Lower leg skin (tissue), 4 donors: ENCODE measurements at regions not wholly inside any gene's neighbourhood (a gene's known extent, or its start where the extent isn't known, plus 50 kb on each side); places are given as distances from the start of the nearest gene placed in this dataset.

Source experiments
- DNase-seq, 2 donors: peaks; one replicate each; pipeline ENCODE4 v3.0.0-alpha.2; 2019; ENCODE audit warnings: low spot score in 2 of 2
- H3K4me3 ChIP-seq: fragments of 200-600 bp; sonication (generic); 2 replicates; pipeline ENCODE4 v1.5.1; 2017; ENCODE audit warnings: mild to moderate bottlenecking, low read depth; ENCODE audit not compliant: poor library complexity, severe bottlenecking
- POLR2A ChIP-seq, 2 donors: fragments of 450-650 bp; IDR thresholded peaks; one replicate each; pipeline ENCODE4 v1.6.1; 2016 to 2017; ENCODE audit warnings: antibody characterized with exemption in 2 of 2, mild to moderate bottlenecking in 1 of 2, moderate library complexity in 1 of 2
- WGBS, 2 donors: methylation state at CpG; one replicate each; pipeline ENCODE4 v1.1.5; 2018; 5-methylcytosine and 5-hydroxymethylcytosine counted together
- intact Hi-C: fragments of 100-400 bp; cut with DNase I; formaldehyde crosslinking; loops from one replicate; pipeline ENCODE4 v1.15.0; 2023; ENCODE audit warnings: low total_unique reads
- TF ChIP-seq, protein P1 (sequence below), 3 donors: fragments of 450-650 bp; IDR thresholded peaks; one replicate each; pipeline ENCODE4 v1.5.1; 2016; ENCODE audit warnings: antibody characterized with exemption in 3 of 3, mild to moderate bottlenecking in 3 of 3, moderate library complexity in 2 of 3

GRCh38 chr22:48085901-48086645 is 1323.6 kb downstream of the TBC1D22A start:
- TF ChIP-seq, protein P1, sequence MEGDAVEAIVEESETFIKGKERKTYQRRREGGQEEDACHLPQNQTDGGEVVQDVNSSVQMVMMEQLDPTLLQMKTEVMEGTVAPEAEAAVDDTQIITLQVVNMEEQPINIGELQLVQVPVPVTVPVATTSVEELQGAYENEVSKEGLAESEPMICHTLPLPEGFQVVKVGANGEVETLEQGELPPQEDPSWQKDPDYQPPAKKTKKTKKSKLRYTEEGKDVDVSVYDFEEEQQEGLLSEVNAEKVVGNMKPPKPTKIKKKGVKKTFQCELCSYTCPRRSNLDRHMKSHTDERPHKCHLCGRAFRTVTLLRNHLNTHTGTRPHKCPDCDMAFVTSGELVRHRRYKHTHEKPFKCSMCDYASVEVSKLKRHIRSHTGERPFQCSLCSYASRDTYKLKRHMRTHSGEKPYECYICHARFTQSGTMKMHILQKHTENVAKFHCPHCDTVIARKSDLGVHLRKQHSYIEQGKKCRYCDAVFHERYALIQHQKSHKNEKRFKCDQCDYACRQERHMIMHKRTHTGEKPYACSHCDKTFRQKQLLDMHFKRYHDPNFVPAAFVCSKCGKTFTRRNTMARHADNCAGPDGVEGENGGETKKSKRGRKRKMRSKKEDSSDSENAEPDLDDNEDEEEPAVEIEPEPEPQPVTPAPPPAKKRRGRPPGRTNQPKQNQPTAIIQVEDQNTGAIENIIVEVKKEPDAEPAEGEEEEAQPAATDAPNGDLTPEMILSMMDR (IDR thresholded peaks at IDR 0.05) = no peak
- no peak for TF ChIP-seq POLR2A (IDR thresholded peaks at IDR 0.05)
- intact Hi-C loops = no loop called here
- no peak overlapping the region for H3K4me3 ChIP-seq
- DNase-seq = no peak
- 85 to 89% methylated on average over 8 of the region's 8 CpGs for WGBS, 2 donors

GRCh38 chr22:48084729-48085050 is 1322.2 kb downstream of the TBC1D22A start:
- DNase-seq = no peak
- 81 to 88% methylated on average over 10 to 11 of the region's 11 CpGs for WGBS, 2 donors
- no peak overlapping the region for H3K4me3 ChIP-seq
- intact Hi-C loops = no loop called here
- TF ChIP-seq, protein P1 (IDR thresholded peaks at IDR 0.05) = no peak
- no peak for TF ChIP-seq POLR2A (IDR thresholded peaks at IDR 0.05)

DNA sequence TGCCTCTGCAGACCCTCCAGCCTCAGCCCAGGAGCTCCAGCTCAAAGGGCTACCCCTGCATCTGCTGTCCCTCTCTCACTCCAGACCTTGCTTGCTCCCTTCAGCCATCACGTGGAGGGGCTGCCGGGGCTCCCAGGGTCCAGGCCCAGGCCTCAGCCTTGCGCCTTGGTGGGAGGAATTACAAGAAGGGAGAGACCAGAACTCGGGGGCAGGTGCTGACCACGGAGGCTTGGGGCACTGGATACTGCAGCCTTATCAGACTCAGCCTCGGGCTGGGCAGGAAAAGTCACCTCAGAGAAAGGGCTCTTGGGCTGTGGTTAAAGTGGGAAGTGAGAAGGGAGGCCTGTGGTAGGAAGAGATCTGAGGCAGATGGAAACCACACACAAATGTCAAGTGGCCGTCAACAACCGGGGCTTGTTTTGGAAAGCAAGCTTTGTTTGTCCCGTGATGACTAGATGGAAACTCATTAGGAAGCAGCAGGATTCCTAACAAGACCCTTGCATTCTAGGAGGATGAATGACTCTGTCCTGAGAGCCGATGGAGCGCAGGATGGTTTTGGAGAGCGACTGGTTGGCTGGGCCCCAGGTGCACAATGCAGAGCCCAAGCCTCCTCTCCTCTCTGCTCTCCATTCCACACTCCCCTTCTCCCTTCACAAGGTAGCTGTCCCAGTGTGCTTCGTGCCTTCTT is 1321.7 kb downstream of the TBC1D22A start:
- WGBS, 2 donors = 78 to 87% methylated on average over 13 of the region's 13 CpGs
- DNase-seq = no peak
- TF ChIP-seq POLR2A (IDR thresholded peaks at IDR 0.05) = no peak
- TF ChIP-seq, protein P1 (IDR thresholded peaks at IDR 0.05) = no peak
- intact Hi-C loops = no loop called here
- no peak overlapping the region for H3K4me3 ChIP-seq

GRCh38 chr22:48083502-48083901 is 1321.1 kb downstream of the TBC1D22A start:
- no peak for TF ChIP-seq POLR2A (IDR thresholded peaks at IDR 0.05)
- TF ChIP-seq, protein P1 (IDR thresholded peaks at IDR 0.05) = no peak
- WGBS, 2 donors = 83 to 86% methylated on average over 10 of the region's 10 CpGs
- intact Hi-C loops = no loop called here
- no peak overlapping the region for H3K4me3 ChIP-seq
- no peak for DNase-seq

DNA sequence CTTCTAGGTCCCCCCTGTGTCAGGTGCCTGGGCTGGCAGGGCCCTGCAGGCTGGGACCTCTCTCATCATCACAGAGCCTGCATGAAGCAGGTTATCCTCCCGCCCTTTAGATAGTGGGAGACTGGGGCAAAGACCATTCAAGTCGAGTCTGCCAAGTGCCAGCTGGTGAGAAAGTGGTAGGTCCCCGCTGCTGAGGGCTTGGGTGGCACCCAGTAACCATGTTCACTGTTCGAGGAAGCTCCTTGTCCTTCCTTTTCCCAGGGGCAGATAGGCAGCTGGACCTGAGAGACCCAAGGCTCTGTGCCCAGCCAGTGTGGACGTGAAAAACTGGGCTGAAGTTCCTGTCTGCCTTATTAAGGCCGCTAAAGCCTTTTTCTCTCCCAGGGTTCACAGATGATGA is 1319.8 kb downstream of the TBC1D22A start:
- DNase-seq = no peak
- no peak for TF ChIP-seq POLR2A (IDR thresholded peaks at IDR 0.05)
- TF ChIP-seq, protein P1 (IDR thresholded peaks at IDR 0.05) = no peak
- H3K4me3 ChIP-seq = no peak overlapping the region
- WGBS, 2 donors = 75 to 95% methylated on average over 4 to 6 of the region's 6 CpGs
- intact Hi-C loops = no loop called here
